ENCODE measurements at regions not wholly inside any gene's neighbourhood (a gene's known extent, or its start where the extent isn't known, plus 50 kb on each side); places are given as distances from the start of the nearest gene placed in this dataset.

- TF ChIP-seq EZH2 (IDR thresholded peaks at IDR 0.05; ENCODE audit: borderline replicate concordance, insufficient read depth, low read depth, low read length, poor library complexity, severe bottlenecking): no peak
- TF ChIP-seq CTCF (IDR thresholded peaks at IDR 0.05): no peak
Observed at GRCh38 chr3:35409991-35410390, 229.3 kb upstream of the ARPP21 start.
